HPDE6-E6E7 (cell line): ENCODE measurements at regions not wholly inside any gene's neighbourhood (a gene's known extent, or its start where the extent isn't known, plus 50 kb on each side); places are given as distances from the start of the nearest gene placed in this dataset.
"Not testable (repeated sequence)": the region's sequence is repeated elsewhere in the genome, so short reads cannot be mapped to it uniquely, and the experiment has no call there.

Experiments used
- DNase-seq: peaks from one replicate; pipeline ENCODE4 v3.0.0; 2011; ENCODE audit warnings: missing footprints; ENCODE audit errors: extremely low spot score

DNA sequence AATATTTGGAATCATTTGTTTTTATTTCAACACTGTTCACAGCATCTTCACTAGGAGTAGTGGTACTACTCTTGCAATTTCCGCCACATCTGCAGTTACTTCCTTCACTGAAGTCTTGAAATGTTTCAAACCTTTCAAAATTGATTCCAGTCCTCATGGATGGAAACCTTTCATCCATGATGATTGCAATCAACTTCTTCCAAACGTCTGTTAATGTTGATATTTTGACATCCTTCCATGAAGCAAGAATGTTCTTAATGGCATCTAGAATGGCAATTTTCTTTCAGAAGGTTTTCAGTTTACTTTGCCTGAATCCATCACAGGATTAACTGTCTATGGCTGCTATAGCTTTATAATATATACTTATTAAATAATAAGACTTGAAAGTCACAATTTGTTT, 736.8 kb upstream of the CA10 start:
- no peak for DNase-seq

DNA sequence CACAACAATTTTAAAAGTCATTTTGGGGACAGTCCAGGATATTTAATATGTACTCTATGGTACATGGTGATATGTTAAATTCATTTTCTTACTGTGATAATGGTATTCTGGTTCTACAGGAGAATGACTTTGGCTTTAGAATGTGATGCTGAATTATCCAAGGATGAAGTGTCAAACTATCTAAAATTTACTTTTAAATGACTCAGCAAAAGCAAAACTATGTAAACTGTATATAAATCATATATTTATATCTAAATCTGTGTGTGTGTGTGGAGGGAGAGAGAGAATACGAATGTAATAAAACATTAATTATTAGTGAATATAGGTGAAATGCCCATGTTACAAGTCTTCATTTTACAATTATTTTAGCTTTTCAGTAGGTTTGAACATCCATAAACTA, 733.8 kb upstream of the CA10 start:
- no peak for DNase-seq

DNA sequence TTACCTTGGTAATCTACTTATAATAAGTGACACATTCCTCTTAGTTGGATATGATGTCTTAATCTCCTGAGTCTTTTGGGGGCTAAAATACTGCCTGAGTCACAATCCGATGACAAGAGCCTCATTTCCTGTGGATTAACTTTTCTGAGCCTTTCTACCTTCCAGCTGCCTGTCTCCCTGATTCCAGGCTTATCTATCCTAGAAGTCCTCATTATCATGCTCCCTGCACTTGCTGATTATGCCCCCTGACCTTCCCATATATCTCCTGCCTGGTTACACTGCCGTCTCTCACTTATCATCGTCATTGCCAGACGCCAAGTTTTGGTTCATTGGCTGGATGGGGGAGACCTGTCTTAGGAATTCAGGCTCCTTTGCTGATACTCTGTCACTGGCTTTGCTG, 727.4 kb upstream of the CA10 start:
- DNase-seq = no peak

DNA sequence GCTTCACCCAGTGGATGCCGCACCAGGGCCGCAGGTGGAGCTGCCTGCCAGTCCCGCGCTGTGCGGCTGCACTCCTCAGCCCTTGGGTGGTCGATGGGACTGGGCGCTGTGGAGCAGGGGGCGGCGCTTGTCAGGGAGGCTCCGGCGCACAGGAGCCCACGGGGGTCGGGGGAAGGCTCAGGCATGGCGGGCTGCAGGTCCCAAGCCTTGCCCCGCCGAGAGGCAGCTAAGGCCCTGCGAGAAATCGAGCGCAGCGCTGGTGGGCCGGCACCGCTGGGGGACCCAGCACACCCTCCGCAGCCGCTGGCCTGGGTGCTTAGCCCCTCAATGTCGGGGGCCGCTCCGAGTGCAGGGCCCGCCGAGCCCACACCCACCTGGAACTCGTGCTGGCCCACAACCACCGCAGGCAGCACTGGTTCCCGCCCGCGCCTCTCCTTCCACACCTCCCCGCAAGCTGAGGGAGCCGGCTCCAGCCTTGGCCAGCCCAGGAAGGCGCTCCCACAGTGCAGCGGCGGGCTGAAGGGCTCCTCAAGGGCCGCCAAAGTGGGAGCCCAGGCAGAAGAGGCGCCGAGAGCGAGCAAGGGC, 725.5 kb upstream of the CA10 start:
- DNase-seq = not testable (repeated sequence)

DNA sequence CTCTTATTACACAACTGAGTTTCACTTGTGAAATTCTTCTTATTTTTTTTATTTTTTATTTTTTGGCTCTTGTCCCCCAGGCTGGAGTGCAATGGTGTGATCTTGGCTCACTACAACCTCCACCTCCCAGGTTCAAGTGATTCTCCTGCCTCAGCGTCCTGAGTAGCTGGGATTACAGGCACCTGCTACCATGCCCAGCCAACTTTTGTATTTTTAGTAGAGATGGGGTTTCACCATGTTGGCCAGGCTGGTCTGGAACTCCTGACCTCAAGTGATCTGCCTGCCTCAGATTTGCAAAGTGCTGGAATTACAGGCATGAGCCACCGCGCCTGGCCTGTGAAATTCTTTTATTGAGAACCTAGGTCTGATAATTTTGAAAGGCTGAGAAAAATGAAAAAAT, 688.3 kb upstream of the CA10 start:
- not testable (repeated sequence) for DNase-seq

DNA sequence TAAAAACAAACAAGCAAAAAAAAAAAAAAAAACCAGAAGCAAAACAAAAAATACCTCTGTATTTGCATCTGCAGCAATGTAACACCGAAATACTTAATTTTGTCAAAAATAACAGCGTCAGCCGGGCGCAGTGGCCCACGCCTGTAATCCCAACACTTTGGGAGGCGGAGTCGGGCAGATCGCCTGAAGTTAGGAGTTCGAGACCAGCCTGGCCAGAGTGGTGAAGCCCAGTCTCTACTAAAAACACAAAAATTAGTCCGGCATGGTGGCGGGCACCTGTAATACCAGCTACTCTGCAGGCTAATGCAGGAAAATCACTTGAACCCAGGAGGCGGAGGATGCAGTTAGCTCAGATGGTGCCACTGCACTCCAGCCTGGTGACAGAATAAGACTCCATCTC, 683.5 kb upstream of the CA10 start:
- no peak for DNase-seq

DNA sequence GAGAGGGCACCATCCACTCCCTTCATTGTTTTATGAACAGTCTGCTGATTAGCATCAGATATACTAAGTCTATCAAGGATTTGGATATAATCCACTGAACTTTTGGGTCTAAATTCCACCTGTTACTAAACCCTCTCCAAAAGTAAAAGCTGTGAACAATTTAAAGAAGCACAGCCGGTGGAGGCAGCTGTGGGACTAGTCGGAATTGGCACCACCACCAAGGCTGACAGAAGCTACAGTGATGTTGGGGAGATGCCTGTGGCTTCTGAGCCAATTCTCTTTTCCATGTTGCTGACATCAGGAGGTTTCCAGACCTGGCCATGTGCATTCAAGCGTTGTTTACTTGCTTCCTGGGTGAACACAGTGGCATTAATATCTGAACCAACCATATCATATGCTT, 679.0 kb upstream of the CA10 start:
- DNase-seq = no peak

DNA sequence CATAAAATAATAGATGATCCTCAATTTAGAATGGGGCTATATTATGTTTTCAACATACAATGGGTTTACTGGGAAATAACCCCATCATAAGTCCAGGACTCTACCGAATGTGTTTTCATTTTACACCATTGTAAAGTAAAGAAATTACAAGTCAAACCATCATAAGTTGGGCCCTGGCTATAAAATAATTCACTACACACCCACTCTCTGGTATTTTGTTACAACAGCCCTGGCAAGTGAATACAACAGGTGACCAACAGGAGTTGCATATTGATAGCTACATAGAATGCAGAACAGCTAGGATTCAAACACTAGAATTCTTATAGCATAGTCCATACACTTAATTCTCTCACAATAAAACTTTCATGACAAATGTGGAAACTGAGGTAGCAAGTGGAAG, 673.0 kb upstream of the CA10 start:
- DNase-seq = no peak

DNA sequence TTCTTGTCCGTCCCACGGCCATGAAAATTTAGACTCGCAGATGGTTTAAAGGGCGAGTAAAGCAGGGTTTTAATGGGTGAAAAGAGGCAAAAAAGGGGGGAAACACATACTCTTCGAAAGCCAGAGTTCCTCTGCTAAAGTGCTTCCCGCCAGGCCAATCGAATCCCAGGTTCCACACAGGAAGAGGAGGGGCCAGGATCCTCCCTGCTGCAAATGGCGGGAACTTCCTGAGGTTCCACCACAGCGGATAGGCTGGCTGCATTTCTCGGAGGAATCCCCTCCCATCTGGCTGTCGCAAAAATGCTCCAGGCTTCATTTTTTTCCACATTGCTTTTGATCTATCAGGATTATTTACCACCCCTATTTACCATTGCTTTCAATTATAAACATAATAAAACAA, 670.1 kb upstream of the CA10 start:
- no peak for DNase-seq

DNA sequence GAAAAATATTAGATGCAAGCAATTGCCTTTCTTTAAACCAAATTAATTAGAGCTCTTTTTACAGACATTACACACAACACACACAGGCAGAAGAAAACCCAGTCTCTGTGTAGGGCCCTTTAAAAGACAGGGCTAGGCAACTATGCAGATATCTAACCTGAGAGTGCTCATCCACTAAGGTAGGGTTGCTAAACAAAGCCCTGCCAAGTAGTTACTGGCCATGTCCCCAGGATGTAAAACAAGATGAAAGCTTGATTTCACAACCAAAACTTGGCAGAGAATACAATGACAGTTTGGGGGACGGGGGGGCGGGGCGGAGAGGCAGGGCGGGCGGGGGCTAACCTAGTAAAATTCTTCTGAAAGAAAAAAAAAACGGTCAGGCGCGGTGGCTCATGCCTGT, 669.0 kb upstream of the CA10 start:
- DNase-seq = no peak

DNA sequence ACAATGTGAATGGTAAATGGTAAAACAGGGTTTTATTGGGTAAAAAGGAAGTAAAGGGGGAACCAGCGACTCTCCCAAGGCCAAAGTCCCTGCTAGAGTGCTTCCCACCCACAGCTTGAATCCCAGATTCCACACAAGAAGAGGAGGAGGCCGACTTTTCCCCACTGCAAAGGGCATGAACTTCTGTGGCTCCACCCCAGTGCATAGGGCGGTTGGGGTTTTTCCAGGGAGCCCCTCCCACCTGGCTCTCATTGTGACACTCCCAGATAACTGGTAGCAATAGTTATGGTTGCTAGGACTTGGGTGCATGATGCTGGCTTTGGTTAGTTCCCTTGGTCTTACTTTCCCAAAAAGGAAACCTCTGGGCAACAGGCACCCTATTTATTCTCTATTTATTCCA, 666.0 kb upstream of the CA10 start:
- DNase-seq = no peak

DNA sequence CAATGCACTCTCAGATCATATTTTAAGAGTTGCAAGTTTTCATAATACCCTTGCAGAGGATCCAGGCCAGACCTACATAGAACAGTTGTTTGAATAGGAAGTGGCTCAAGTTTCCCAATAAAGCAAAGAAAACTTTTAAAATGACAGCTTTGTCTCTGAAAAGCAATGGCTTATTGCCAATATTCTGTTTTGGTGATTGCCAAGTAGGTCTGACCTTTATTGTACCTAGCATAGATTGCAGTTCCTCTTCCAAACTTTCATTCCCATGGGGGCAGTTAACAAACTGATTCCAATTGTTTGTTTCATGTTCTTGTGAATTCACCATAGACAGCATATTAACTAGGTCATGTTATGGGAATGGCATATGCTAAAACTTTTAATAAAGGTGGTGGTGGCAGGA, 664.6 kb upstream of the CA10 start:
- no peak for DNase-seq

DNA sequence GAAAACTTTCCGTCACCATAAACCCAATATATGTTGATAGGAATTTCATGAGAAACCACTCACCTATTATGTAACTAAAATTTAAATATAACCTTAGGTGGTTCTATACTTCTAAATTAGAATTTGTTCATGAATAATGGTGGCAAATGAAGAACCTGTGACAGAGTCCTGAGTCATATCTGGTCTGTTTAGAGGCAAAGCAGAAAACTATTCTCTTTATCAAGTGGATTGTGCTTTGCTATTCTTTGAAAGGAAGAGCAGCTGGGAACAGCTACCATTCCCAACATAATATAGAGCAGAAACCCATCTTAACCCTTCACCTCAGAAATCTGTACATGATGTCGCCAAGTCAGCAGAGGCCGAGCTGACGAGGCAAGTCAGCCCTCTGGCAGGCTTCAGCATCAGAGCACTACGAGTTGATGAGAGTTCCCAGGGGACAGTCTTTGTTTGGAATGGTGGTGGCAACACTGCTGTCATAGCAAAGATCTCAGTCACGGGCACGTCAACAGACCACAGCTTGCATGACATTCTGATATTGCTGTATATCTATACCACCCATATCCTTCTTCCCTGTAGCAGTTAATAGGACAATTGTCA, 631.9 kb upstream of the CA10 start:
- DNase-seq = no peak

DNA sequence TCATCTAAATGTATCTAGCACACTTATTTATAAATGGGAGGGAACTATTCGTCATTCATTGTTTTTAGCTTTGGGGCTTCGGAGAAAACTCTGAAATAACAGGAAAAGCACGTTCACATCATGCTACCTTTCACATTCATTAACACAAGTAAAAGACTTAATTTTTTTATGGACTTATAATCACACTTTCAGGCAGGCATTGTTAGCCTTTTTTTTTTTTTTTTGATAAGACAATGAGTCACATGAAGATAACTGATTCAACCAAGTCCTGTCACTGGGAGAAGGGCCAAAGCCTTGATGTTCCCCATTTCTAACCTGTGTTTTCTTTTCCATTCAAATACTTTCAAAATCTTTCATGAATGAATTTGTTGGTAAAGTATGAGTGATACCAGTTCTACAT, 631.3 kb upstream of the CA10 start:
- no peak for DNase-seq

DNA sequence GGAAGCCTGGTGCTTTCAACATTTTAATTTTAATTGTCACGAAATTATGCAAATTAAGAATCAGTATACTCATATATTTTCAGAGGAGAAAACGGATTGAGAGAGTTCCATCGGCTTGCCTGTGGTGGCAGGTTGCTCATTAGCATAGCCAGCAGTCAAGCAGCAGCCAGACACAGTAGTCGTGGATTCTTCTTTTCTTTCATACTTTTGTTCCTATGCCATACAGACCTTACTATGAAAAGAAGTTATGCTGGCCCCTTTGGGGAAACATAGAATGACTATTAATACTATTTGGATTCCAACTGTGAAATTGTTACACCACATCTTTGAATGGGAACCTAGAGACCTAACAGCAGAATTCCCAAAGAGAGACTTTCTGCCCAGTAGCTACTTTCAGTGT, 617.7 kb upstream of the CA10 start:
- DNase-seq = no peak

DNA sequence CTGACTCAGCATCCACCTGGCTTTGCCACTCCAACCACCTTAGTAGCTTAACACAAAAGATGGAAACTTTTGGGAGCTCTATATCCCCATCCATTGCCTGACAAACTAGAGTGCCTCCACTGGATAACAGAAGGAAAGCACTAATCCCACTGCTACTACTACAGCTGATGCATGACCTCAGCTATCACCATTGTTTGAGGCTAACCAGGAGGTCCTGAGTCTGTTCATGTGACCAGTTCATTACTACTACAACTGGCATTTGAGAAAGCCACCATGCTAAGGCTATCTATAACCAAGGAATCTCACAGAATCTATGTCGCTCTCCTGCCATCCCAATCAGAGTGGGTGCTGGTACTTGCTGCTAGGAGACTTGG, 604.3 kb upstream of the CA10 start:
- DNase-seq = no peak

DNA sequence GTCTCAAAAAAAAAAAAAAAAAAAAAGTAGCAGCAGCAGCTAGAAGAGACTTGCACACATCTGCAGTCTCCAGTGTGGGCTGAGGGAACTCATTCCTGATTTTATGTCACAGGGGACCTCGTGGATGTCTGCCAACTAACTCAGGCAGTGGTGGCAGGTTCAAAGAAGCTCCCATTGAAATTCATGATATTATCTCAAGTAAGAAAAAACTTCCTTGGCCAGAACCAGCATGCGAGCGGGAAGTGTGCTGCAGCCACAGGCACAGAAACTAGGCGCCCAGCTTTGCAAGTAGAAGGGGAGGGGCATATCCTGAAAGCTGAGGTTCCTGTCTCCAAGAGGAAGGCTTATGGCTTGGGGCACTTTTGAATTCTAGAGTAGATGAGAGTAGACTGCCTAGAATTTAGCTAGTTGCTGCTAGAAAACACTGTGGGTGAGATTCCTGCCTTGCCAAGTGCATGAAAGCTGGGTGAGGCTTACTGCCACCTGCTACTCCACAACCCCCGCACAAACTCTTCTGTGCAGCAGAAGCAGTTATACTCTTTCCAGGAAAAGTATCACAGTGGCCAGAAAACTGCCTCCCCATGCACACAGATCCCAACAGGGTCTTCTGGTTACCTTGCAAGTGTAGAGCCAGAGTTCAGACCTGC, 603.8 kb upstream of the CA10 start:
- no peak for DNase-seq

DNA sequence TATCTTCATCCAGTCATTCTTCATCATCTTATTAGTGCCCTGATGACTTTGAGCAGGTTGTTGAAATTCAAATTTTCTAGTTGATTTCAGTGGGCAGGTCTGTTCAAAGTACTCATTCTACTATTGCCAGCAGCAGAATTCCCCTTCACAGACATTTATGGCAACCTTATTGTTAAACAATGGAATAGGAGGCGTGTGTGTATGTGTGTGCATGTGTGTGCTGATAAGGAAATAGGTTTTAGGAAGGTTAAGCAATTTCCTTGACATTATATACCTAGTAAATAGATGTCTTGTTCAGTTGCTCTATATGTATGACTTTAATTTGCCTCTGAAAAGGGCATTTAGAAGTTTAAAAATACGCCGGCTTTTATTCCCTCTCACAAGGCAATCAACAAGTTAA, 601.4 kb upstream of the CA10 start:
- DNase-seq = no peak

DNA sequence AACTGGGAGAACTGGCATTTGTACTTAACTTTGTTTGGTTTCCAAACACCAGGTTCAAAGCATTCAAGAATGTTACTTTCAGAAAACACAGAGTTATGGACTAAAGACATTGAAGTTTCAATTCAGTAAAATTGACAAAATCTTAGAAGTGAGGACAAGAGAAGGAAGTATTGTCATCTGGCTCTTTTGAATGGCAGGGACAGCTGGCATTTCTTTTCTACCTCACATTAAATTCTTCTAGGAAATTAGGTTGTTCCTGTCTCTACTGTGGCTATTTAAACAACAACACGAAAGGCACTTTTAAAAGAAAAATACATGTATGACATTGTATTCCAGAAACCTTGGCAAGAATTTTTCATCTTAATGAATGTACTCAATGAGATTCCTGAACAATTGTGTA, 600.0 kb upstream of the CA10 start:
- no peak for DNase-seq

DNA sequence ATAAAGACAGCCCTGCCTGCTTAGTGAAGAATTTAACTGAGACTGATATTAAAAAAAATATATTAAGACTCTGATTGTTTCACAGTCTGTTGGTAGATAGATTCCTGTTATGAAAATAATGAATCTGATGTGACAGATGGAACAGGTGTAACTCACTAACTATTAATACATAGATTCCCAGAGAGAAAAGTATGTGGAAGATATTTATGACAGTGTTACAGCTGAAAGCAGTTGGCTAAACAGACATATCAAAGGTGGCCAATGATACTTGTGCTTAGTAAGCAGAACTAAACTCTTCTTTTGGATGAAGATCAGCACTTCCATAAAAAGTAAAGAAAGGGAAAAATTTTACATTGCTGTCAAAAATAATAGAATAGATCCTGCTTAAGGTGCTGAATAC, 598.2 kb upstream of the CA10 start:
- no peak for DNase-seq

DNA sequence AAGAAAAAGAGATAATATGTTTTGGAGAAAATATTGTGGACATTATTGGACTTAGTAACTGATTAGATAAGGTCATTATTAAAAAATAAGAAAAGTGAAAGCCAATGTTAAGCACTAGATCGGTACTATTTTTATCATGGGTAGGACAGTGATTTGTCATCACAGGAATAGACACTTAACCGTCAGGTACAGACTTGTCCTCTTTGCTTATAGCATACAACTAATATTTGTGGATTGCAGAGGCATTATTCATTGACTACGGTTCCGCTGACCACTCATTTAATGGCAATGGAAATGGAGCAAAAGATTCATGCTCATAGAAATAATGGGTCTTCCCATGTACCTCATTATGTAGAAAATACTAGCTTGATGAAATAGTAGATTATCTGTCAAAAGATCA, 596.3 kb upstream of the CA10 start:
- DNase-seq = peak; percentile 21

DNA sequence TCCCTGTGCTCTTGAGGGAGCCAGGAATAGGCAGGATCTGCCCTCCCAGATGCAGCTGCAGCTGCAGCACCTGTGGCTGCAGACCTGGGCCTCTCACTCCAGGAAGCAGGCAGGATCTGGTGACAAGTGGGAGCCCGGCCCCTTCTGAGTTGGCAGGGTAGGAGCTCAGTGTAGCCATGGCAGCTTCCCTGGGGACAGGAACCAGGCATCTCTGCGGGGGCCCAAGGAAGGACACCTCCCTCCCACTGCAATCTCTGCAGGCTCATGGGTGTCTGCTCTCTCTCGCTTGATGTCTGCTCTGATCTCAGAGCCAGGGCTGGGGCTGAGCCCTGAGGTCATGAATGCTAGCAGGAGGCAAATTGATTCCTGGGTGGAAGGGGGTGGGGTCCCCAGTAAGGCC, 592.5 kb upstream of the CA10 start:
- no peak for DNase-seq

DNA sequence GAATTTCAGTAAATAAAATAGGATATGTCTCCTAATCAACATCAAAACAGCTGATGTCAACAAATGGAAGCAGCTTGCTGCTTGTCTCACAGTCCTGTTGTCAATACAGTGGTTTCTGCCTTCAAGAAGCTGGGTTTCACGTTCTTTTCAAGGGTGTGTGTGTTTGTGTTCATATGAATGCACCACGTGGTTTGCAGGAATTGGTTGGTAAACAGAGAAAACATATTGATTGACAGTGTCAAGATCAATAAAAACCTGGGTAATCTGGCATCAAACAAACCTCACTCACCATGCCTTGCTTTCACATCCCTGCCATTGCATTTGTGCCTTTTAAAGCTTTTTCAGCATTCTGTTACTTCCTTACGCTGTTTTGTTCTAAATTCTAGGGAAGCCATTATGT, 585.7 kb upstream of the CA10 start:
- no peak for DNase-seq

DNA sequence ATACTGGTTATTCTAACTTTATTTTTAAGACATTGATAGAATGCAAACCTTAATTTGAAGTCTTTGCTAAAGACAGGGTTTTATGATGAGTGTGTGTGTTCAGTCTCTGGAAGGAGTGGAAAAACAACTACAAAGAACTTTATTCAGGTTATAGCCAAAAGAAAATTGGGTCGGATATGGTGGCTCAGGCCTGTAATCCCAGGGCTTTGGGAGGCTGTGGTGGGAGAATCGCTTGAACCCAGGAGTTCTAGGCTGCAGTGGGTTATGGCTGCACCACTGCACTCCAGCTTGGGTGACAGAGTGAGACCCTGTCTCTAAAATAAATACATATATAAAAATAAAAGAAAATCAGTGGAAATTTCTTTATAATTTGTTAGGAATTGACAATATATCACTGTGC, 581.5 kb upstream of the CA10 start:
- DNase-seq = no peak
